Endodermal cell (in vitro differentiated cells): ENCODE measurements at regions not wholly inside any gene's neighbourhood (a gene's known extent, or its start where the extent isn't known, plus 50 kb on each side); places are given as distances from the start of the nearest gene placed in this dataset.

Experiments used
- DNase-seq: peaks from one replicate; pipeline ENCODE4 v3.0.0-alpha.2; 2017
- H3K27ac ChIP-seq: 2 replicates; pipeline ENCODE4 v1.5.1; 2013; ENCODE audit warnings: mild to moderate bottlenecking, low read depth, low read length, moderate library complexity
- H3K27me3 ChIP-seq: 2 replicates; pipeline ENCODE4 v1.6.1; 2013; ENCODE audit warnings: mild to moderate bottlenecking, low read length, moderate library complexity; ENCODE audit not compliant: insufficient read depth, control insufficient read depth, poor library complexity, severe bottlenecking
- H3K36me3 ChIP-seq: 2 replicates; pipeline ENCODE4 v1.7.0; 2013; ENCODE audit warnings: mild to moderate bottlenecking, low read length, moderate library complexity; ENCODE audit not compliant: control insufficient read depth, insufficient read depth
- H3K4me1 ChIP-seq: one replicate; pipeline ENCODE4 v1.7.0; 2013; ENCODE audit warnings: low read length; ENCODE audit not compliant: control insufficient read depth, insufficient read depth
- H3K4me3 ChIP-seq: 2 replicates; pipeline ENCODE4 v1.5.1; 2013; ENCODE audit warnings: mild to moderate bottlenecking, low read length, moderate library complexity
- H3K9ac ChIP-seq: 2 replicates; pipeline ENCODE4 v1.6.1; 2013; ENCODE audit warnings: mild to moderate bottlenecking, low read length, moderate library complexity; ENCODE audit not compliant: poor library complexity, severe bottlenecking; ENCODE audit errors: extremely low read depth
- H3K9me3 ChIP-seq: 2 replicates; pipeline ENCODE4 v1.6.1; 2013; ENCODE audit warnings: mild to moderate bottlenecking, low read length, moderate library complexity; ENCODE audit not compliant: control insufficient read depth
- H3K27ac Mint-ChIP-seq: 2 replicates; pipeline ENCODE4 v1.8.0; 2020; ENCODE audit warnings: mixed read lengths
- H3K27me3 Mint-ChIP-seq: 2 replicates; pipeline ENCODE4 v1.8.0; 2021; ENCODE audit warnings: mild to moderate bottlenecking, mixed read lengths; ENCODE audit not compliant: insufficient read depth
- H3K36me3 Mint-ChIP-seq: 2 replicates; pipeline ENCODE4 v1.8.0; 2020; ENCODE audit warnings: low read depth, mixed read lengths
- H3K4me1 Mint-ChIP-seq: 2 replicates; pipeline ENCODE4 v1.8.0; 2020; ENCODE audit warnings: mixed read lengths
- H3K4me3 Mint-ChIP-seq: 2 replicates; pipeline ENCODE4 v1.8.0; 2020; ENCODE audit warnings: mild to moderate bottlenecking, moderate library complexity, mixed read lengths
- H3K9me3 Mint-ChIP-seq: 2 replicates; pipeline ENCODE4 v1.8.0; 2020; ENCODE audit warnings: mild to moderate bottlenecking, mixed read lengths
- CTCF ChIP-seq: fragments of 200-600 bp; sonication (generic); conservative IDR thresholded peaks from 2 replicates; pipeline ENCODE4 v1.5.0; 2021; ENCODE audit warnings: antibody characterized with exemption, mild to moderate bottlenecking
- WGBS, 2 experiments: methylation state at CpG; one replicate each; pipeline versions ENCODE4 v1.1.5 to v1.1.7; 2013; ENCODE audit warnings: missing lambda C conversion rate in 2 of 2, mixed read lengths in 1 of 2; ENCODE audit not compliant: insufficient coverage in 1 of 2, insufficient read length in 1 of 2; 5-methylcytosine and 5-hydroxymethylcytosine counted together

GRCh38 chr3:64380546-64380945, 155.3 kb upstream of the PRICKLE2 start:
- Histone ChIP-seq H3K9ac (no peak overlapping the region), H3K27ac (no peak overlapping the region), H3K36me3 (no peaks in the 10 kb centered on the region), H3K4me3 (no peak overlapping the region), H3K4me1 (no peaks in the 10 kb centered on the region), H3K9me3 (peaks cover 19% of the 10 kb centered on the region), H3K27me3 (no peaks in the 10 kb centered on the region)
- DNase-seq, result no peak
- Mint-ChIP-seq H3K9me3 (peaks cover 23% of the 10 kb centered on the region), H3K4me3 (no peak overlapping the region), H3K27ac (no peak overlapping the region), H3K36me3 (no peaks in the 10 kb centered on the region), H3K4me1 (no peaks in the 10 kb centered on the region), H3K27me3 (peaks cover 4% of the 10 kb centered on the region)
- 93% methylated on average over 1 of the region's 1 CpG; no CpG with 5 or more reads in 1 of the 2 experiments for WGBS, 2 experiments
- no peak for TF ChIP-seq CTCF

GRCh38 chr3:64379221-64379620, 154.0 kb upstream of the PRICKLE2 start:
- peaks cover 20% of the 10 kb centered on the region for H3K9me3 ChIP-seq
- TF ChIP-seq CTCF, result no peak
- H3K9ac ChIP-seq, result no peak overlapping the region
- no peak overlapping the region for H3K27ac Mint-ChIP-seq
- no peak overlapping the region for H3K4me3 ChIP-seq
- no peak overlapping the region for H3K4me3 Mint-ChIP-seq
- H3K4me1 ChIP-seq, result no peaks in the 10 kb centered on the region
- peaks cover 4% of the 10 kb centered on the region for H3K27me3 Mint-ChIP-seq
- DNase-seq, result no peak
- H3K36me3 ChIP-seq, result no peaks in the 10 kb centered on the region
- no peaks in the 10 kb centered on the region for H3K36me3 Mint-ChIP-seq
- H3K9me3 Mint-ChIP-seq, result peaks cover 24% of the 10 kb centered on the region
- H3K27ac ChIP-seq, result no peak overlapping the region
- no peaks in the 10 kb centered on the region for H3K27me3 ChIP-seq
- 89% methylated on average over 1 to 5 of the region's 5 CpGs for WGBS, 2 experiments
- H3K4me1 Mint-ChIP-seq, result no peaks in the 10 kb centered on the region

GRCh38 chr3:64377942-64378341, 152.7 kb upstream of the PRICKLE2 start:
- Histone ChIP-seq H3K9me3 (peaks cover 17% of the 10 kb centered on the region), H3K36me3 (no peaks in the 10 kb centered on the region), H3K27me3 (no peaks in the 10 kb centered on the region), H3K27ac (no peak overlapping the region), H3K9ac (no peak overlapping the region), H3K4me1 (no peaks in the 10 kb centered on the region), H3K4me3 (no peak overlapping the region)
- no peaks in the 10 kb centered on the region for H3K36me3 Mint-ChIP-seq
- no peaks in the 10 kb centered on the region for H3K4me1 Mint-ChIP-seq
- no peak for DNase-seq
- TF ChIP-seq CTCF, result no peak
- 89 to 98% methylated on average over 4 to 5 of the region's 5 CpGs for WGBS, 2 experiments
- H3K27ac Mint-ChIP-seq, result no peak overlapping the region
- peaks cover 4% of the 10 kb centered on the region for H3K27me3 Mint-ChIP-seq
- no peak overlapping the region for H3K4me3 Mint-ChIP-seq
- peaks cover 21% of the 10 kb centered on the region for H3K9me3 Mint-ChIP-seq
